H1 (cell line): ENCODE measurements at regions not wholly inside any gene's neighbourhood (a gene's known extent, or its start where the extent isn't known, plus 50 kb on each side); places are given as distances from the start of the nearest gene placed in this dataset.

ENCODE experiments used
- CTCF ChIA-PET: fragments of 300-600 bp; sonication (Branson Sonifier 250); formaldehyde crosslinking; loops from one replicate; lab custom pipeline; 2021; ENCODE audit not compliant: partially characterized antibody; lab: Charles Lee
- POLR2A ChIA-PET: fragments of 300-600 bp; sonication (Branson Sonifier 250); formaldehyde crosslinking; loops from one replicate; lab custom pipeline; 2021; ENCODE audit warnings: inconsistent platforms; ENCODE audit not compliant: partially characterized antibody; lab: Charles Lee
- DNase-seq, 2 experiments: peaks; one replicate each; pipeline versions ENCODE4 v3.0.0 to v3.0.0-alpha.2; 2010 to 2022; ENCODE audit warnings: low spot score in 2 of 2, low read depth in 1 of 2, mixed read lengths in 1 of 2
- FAIRE-seq: peaks from 2 replicates; lab custom pipeline; 2011; peaks lifted over from hg19 to GRCh38; lab: Jason Lieb, UNC
- H2AFZ ChIP-seq: 2 replicates; pipeline ENCODE4 v1.8.1; 2012; ENCODE audit warnings: low read length, inconsistent platforms
- H2AK5ac ChIP-seq: 2 replicates; pipeline ENCODE4 v1.6.1; 2013; ENCODE audit warnings: low read depth, low read length
- H2BK120ac ChIP-seq: replicated peaks from 2 replicates; pipeline ENCODE3; 2013; ENCODE audit warnings: low read depth, low read length, inconsistent platforms
- H2BK12ac ChIP-seq: 2 replicates; pipeline ENCODE4 v1.6.1; 2013; ENCODE audit warnings: low read depth, low read length
- H2BK15ac ChIP-seq: 2 replicates; pipeline ENCODE4 v1.6.1; 2013; ENCODE audit warnings: low read length
- H2BK20ac ChIP-seq: 2 replicates; pipeline ENCODE4 v1.6.1; 2013; ENCODE audit warnings: low read length
- H2BK5ac ChIP-seq: 2 replicates; pipeline ENCODE4 v1.6.1; 2013; ENCODE audit warnings: low read depth, low read length
- H3K14ac ChIP-seq: 2 replicates; pipeline ENCODE4 v1.6.1; 2013; ENCODE audit warnings: inconsistent platforms; ENCODE audit not compliant: insufficient read length
- H3K18ac ChIP-seq: 2 replicates; pipeline ENCODE4 v1.6.1; 2013; ENCODE audit warnings: low read length; ENCODE audit errors: extremely low read depth
- H3K23ac ChIP-seq: 2 replicates; pipeline ENCODE4 v1.6.1; 2013; ENCODE audit warnings: inconsistent platforms; ENCODE audit not compliant: insufficient read length
- H3K23me2 ChIP-seq: 2 replicates; pipeline ENCODE4 v1.6.1; 2013; ENCODE audit warnings: low read depth, low read length
- H3K27ac ChIP-seq: 2 replicates; pipeline ENCODE4 v1.6.1; 2011; ENCODE audit warnings: low read depth, low read length, inconsistent platforms
- H3K27me3 ChIP-seq, 4 experiments: replicated peaks in 1 of 4; 1 replicate in 1 of 4; 2 replicates in 3 of 4; pipeline versions ENCODE4 v1.6.1 to v1.8.1; 2011 to 2013; ENCODE audit warnings: low read length in 3 of 4, mild to moderate bottlenecking in 3 of 4, inconsistent platforms in 2 of 4, mixed read lengths in 2 of 4, moderate library complexity in 1 of 4; ENCODE audit not compliant: control insufficient read depth in 3 of 4, insufficient read depth in 3 of 4; ENCODE audit errors: extremely low read depth in 1 of 4
- H3K36me3 ChIP-seq, 4 experiments: 2 replicates each; pipeline versions ENCODE4 v1.6.1 to v1.8.1; 2011 to 2013; ENCODE audit warnings: mild to moderate bottlenecking in 4 of 4, low read length in 3 of 4, moderate library complexity in 2 of 4, control low read depth in 1 of 4, inconsistent platforms in 1 of 4; ENCODE audit not compliant: insufficient read depth in 4 of 4, control insufficient read depth in 2 of 4
- H3K4ac ChIP-seq: replicated peaks from 2 replicates; pipeline ENCODE3; 2013; ENCODE audit warnings: low read length, low read depth, mixed read lengths, inconsistent platforms; ENCODE audit not compliant: insufficient read length
- H3K4me1 ChIP-seq, 4 experiments: replicated peaks in 1 of 4; 1 replicate in 1 of 4; 2 replicates in 3 of 4; pipeline versions ENCODE4 v1.6.1 to v1.8.1; 2011 to 2013; ENCODE audit warnings: low read length in 3 of 4, inconsistent platforms in 2 of 4, mixed read lengths in 1 of 4; ENCODE audit not compliant: insufficient read depth in 4 of 4, control insufficient read depth in 3 of 4
- H3K4me2 ChIP-seq, 2 experiments: 2 replicates each; pipeline versions ENCODE4 v1.6.1 to v1.8.1; 2011 to 2013; ENCODE audit warnings: low read depth in 2 of 2, low read length in 2 of 2, control low read depth in 1 of 2, inconsistent platforms in 1 of 2, mild to moderate bottlenecking in 1 of 2; ENCODE audit not compliant: insufficient read depth in 1 of 2
- H3K4me3 ChIP-seq, 4 experiments: fragments of 200-600, 300-600 bp in 1 of 4; sonication (generic), shearing (Covaris generic), sonication (Bioruptor Twin) in 1 of 4; 2 replicates each; pipeline versions ENCODE4 v1.5.1 to v1.8.1; 2011 to 2016; ENCODE audit warnings: low read length in 4 of 4, low read depth in 3 of 4, control low read depth in 2 of 4, inconsistent platforms in 2 of 4, mild to moderate bottlenecking in 2 of 4, mixed read lengths in 1 of 4, moderate library complexity in 1 of 4; ENCODE audit not compliant: insufficient read depth in 2 of 4; ENCODE audit errors: extremely low read depth in 1 of 4
- H3K56ac ChIP-seq: replicated peaks from 2 replicates; pipeline ENCODE3; 2013; ENCODE audit warnings: low read depth, mild to moderate bottlenecking, mixed read lengths, low read length, inconsistent platforms; ENCODE audit not compliant: insufficient read length
- H3K79me1 ChIP-seq: 2 replicates; pipeline ENCODE4 v1.6.1; 2013; ENCODE audit warnings: low read depth, low read length, control low read depth
- H3K79me2 ChIP-seq, 2 experiments: 2 replicates each; pipeline versions ENCODE4 v1.6.1 to v1.8.1; 2012 to 2013; ENCODE audit warnings: low read length in 2 of 2, mild to moderate bottlenecking in 2 of 2, inconsistent platforms in 1 of 2; ENCODE audit not compliant: insufficient read depth in 2 of 2, control insufficient read depth in 1 of 2
- H3K9ac ChIP-seq, 4 experiments: replicated peaks in 1 of 4; 1 replicate in 1 of 4; 2 replicates in 3 of 4; pipeline versions ENCODE4 v1.6.1 to v1.8.1; 2011 to 2013; ENCODE audit warnings: low read depth in 3 of 4, low read length in 3 of 4, control low read depth in 2 of 4, mild to moderate bottlenecking in 2 of 4, moderate library complexity in 2 of 4, inconsistent platforms in 1 of 4; ENCODE audit errors: extremely low read depth in 1 of 4
- H3K9me3 ChIP-seq, 2 experiments: 2 replicates each; pipeline versions ENCODE4 v1.6.1 to v1.8.1; 2012 to 2013; ENCODE audit warnings: mild to moderate bottlenecking in 2 of 2, moderate library complexity in 2 of 2, control low read depth in 1 of 2, inconsistent platforms in 1 of 2, low read depth in 1 of 2, low read length in 1 of 2, mixed read lengths in 1 of 2; ENCODE audit not compliant: insufficient read depth in 2 of 2
- H4K20me1 ChIP-seq, 2 experiments: replicated peaks in 1 of 2; 2 replicates each; pipeline versions ENCODE3 to v1.8.1; 2011 to 2013; ENCODE audit warnings: inconsistent platforms in 2 of 2, low read length in 2 of 2, mild to moderate bottlenecking in 1 of 2; ENCODE audit not compliant: insufficient read depth in 2 of 2, control insufficient read depth in 1 of 2
- H4K5ac ChIP-seq: 2 replicates; pipeline ENCODE4 v1.6.1; 2013; ENCODE audit warnings: low read length, low read depth, mixed read lengths, inconsistent platforms; ENCODE audit not compliant: insufficient read length
- H4K8ac ChIP-seq: 2 replicates; pipeline ENCODE4 v1.8.0; 2013; ENCODE audit warnings: mild to moderate bottlenecking, moderate library complexity, low read length, inconsistent platforms; ENCODE audit not compliant: insufficient read depth; ENCODE audit errors: extremely low read depth
- H4K91ac ChIP-seq: replicated peaks from 2 replicates; pipeline ENCODE3; 2013; ENCODE audit warnings: low read length, mixed read lengths, inconsistent platforms; ENCODE audit not compliant: insufficient read length
- CBX5 ChIP-seq: fragments of 300-800, 300-1000 bp; sonication (generic); IDR thresholded peaks from 2 replicates; pipeline ENCODE4 v1.7.1; 2016; ENCODE audit warnings: antibody characterized with exemption, low read length, low read depth
- CREB1 ChIP-seq: IDR thresholded peaks from 2 replicates; pipeline ENCODE4 v1.6.1; 2012; ENCODE audit warnings: inconsistent platforms
- EP300 ChIP-seq, 2 experiments: IDR thresholded peaks; 1 replicate in 1 of 2; 2 replicates in 1 of 2; pipeline ENCODE4 v1.6.1; 2011 to 2012; ENCODE audit warnings: low read depth in 2 of 2, low read length in 2 of 2, mild to moderate bottlenecking in 2 of 2, borderline replicate concordance in 1 of 2, inconsistent platforms in 1 of 2, moderate library complexity in 1 of 2
- JUN ChIP-seq: IDR thresholded peaks from 2 replicates; pipeline ENCODE4 v1.6.1; 2011; ENCODE audit warnings: low read depth, mild to moderate bottlenecking, improper control_type of control experiment, low read length
- NANOG ChIP-seq: IDR thresholded peaks from 2 replicates; pipeline ENCODE4 v1.6.1; 2011; ENCODE audit warnings: low read length, low read depth, mild to moderate bottlenecking, inconsistent platforms; ENCODE audit not compliant: insufficient read depth, poor library complexity, severe bottlenecking
- SAP30 ChIP-seq: fragments of 300-600 bp; sonication (generic); IDR thresholded peaks from 2 replicates; pipeline ENCODE4 v1.7.1; 2012; ENCODE audit warnings: low read length, moderate library complexity, mild to moderate bottlenecking, inconsistent platforms; ENCODE audit not compliant: insufficient read depth, insufficient replicate concordance
- SIX5 ChIP-seq: IDR thresholded peaks from 2 replicates; pipeline ENCODE4 v1.6.1; 2011; ENCODE audit warnings: mild to moderate bottlenecking, low read depth, low read length
- SP2 ChIP-seq: IDR thresholded peaks from 2 replicates; pipeline ENCODE4 v1.6.1; 2012; ENCODE audit warnings: mild to moderate bottlenecking, low read length, inconsistent platforms
- SRF ChIP-seq: IDR thresholded peaks from 2 replicates; pipeline ENCODE4 v1.6.1; 2011; ENCODE audit warnings: mild to moderate bottlenecking, low read depth, low read length, moderate library complexity
- TAF1 ChIP-seq: IDR thresholded peaks from 2 replicates; pipeline ENCODE4 v1.6.1; 2011; ENCODE audit warnings: mild to moderate bottlenecking, low read depth, low read length
- whole genome bisulfite sequencing, 2 experiments: shearing (Covaris generic) in 1 of 2; methylation state at CpG; one replicate each; pipeline versions ENCODE4 v1.1.6 to v1.1.7; 2013 to 2015; ENCODE audit warnings: low lambda C conversion rate in 2 of 2, mixed read lengths in 2 of 2, inconsistent platforms in 1 of 2, low coverage in 1 of 2, missing lambda C conversion rate in 1 of 2; ENCODE audit not compliant: insufficient replicate concordance in 2 of 2, insufficient coverage in 1 of 2, insufficient read length in 1 of 2; ENCODE audit errors: extremely low coverage in 1 of 2, missing lambda C conversion rate in 1 of 2; 5-methylcytosine and 5-hydroxymethylcytosine counted together
- TF ChIP-seq, protein P1 (sequence below): IDR thresholded peaks from 2 replicates; pipeline ENCODE4 v1.6.1; 2012; ENCODE audit warnings: low read length, inconsistent platforms

DNA sequence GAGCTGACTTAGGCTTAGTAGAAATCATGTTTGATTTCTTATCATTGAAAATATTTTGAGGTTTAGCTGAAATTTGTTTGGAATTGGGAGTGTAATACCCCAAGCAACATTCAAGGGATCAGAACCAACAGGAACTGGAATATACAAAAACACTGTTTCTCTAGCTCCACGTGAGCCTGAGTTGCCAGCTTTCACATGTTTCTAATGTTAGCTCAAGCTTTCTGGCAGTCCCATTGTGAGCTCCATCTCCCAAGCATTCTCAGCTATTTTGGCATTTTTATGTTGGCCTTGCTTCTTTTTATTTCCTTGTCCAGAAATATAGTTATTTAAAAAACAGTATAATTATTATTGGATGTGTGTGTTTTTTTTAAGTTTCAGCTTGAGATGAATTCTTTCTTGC is 427.1 kb upstream of the DPH6 start:
- H3K18ac ChIP-seq, result no peak overlapping the region
- no peaks in the 10 kb centered on the region for H4K20me1 ChIP-seq
- no peaks in the 10 kb centered on the region for H3K79me1 ChIP-seq
- CTCF ChIA-PET, result no interaction called here
- no peak overlapping the region for H4K5ac ChIP-seq
- POLR2A ChIA-PET, result no interaction called here
- no peak overlapping the region for H3K56ac ChIP-seq
- H3K4ac ChIP-seq, result no peak overlapping the region
- no peak overlapping the region for H4K8ac ChIP-seq
- DNase-seq (no peak), FAIRE-seq (no peak)
- no peaks in the 10 kb centered on the region for H3K4me1 ChIP-seq
- no peak overlapping the region for H3K4me2 ChIP-seq
- H2BK5ac ChIP-seq, result no peak overlapping the region
- H3K14ac ChIP-seq, result no peak overlapping the region
- H3K9ac ChIP-seq, result no peak overlapping the region
- no peak overlapping the region for H4K91ac ChIP-seq
- no peaks in the 10 kb centered on the region; the same call in 1 of the 2 replicates for H3K23me2 ChIP-seq
- no peak overlapping the region for H2BK12ac ChIP-seq
- no peak overlapping the region for H2AK5ac ChIP-seq
- H3K79me2 ChIP-seq, result no peaks in the 10 kb centered on the region
- H3K23ac ChIP-seq, result no peak overlapping the region
- no peak overlapping the region for H2BK20ac ChIP-seq
- H3K27ac ChIP-seq, result no peak overlapping the region
- no peak for TF ChIP-seq EP300 (IDR thresholded peaks at IDR 0.05; ENCODE audit: borderline replicate concordance in 1 of 2, low read depth in 2 of 2, low read length in 2 of 2)
- TF ChIP-seq, protein P1, sequence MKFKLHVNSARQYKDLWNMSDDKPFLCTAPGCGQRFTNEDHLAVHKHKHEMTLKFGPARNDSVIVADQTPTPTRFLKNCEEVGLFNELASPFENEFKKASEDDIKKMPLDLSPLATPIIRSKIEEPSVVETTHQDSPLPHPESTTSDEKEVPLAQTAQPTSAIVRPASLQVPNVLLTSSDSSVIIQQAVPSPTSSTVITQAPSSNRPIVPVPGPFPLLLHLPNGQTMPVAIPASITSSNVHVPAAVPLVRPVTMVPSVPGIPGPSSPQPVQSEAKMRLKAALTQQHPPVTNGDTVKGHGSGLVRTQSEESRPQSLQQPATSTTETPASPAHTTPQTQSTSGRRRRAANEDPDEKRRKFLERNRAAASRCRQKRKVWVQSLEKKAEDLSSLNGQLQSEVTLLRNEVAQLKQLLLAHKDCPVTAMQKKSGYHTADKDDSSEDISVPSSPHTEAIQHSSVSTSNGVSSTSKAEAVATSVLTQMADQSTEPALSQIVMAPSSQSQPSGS, result no peak
- no peak for TF ChIP-seq CREB1
- TF ChIP-seq NANOG, result no peak
- TF ChIP-seq SAP30, result no peak
- no peak for TF ChIP-seq TAF1
- no peak for TF ChIP-seq SP2
- no peak for TF ChIP-seq SIX5
- TF ChIP-seq JUN, result no peak
- no peak for TF ChIP-seq SRF
- TF ChIP-seq CBX5, result no peak
- H3K36me3 ChIP-seq, result no peaks in the 10 kb centered on the region; a peak in 1 of 8 replicates
- no peak overlapping the region for H2AFZ ChIP-seq
- H2BK15ac ChIP-seq, result no peak overlapping the region
- H3K9me3 ChIP-seq, result no peaks in the 10 kb centered on the region
- 79% methylated on average over 1 of the region's 1 CpG; no CpG with 5 or more reads in 1 of the 2 experiments for WGBS, 2 experiments
- H2BK120ac ChIP-seq, result no peak overlapping the region
- H3K27me3 ChIP-seq, result no peaks in the 10 kb centered on the region
- H3K4me3 ChIP-seq, result no peak overlapping the region
